H1 (cell line): ENCODE measurements at regions not wholly inside any gene's neighbourhood (a gene's known extent, or its start where the extent isn't known, plus 50 kb on each side); places are given as distances from the start of the nearest gene placed in this dataset.
"Not testable (repeated sequence)": the region's sequence is repeated elsewhere in the genome, so short reads cannot be mapped to it uniquely, and the experiment has no call there.

Experiments used
- CTCF ChIA-PET: fragments of 300-600 bp; sonication (Branson Sonifier 250); formaldehyde crosslinking; loops from one replicate; lab custom pipeline; 2021; ENCODE audit not compliant: partially characterized antibody; lab: Charles Lee
- POLR2A ChIA-PET: fragments of 300-600 bp; sonication (Branson Sonifier 250); formaldehyde crosslinking; loops from one replicate; lab custom pipeline; 2021; ENCODE audit warnings: inconsistent platforms; ENCODE audit not compliant: partially characterized antibody; lab: Charles Lee
- DNase-seq, 2 experiments: peaks; one replicate each; pipeline versions ENCODE4 v3.0.0 to v3.0.0-alpha.2; 2010 to 2022; ENCODE audit warnings: low spot score in 2 of 2, low read depth in 1 of 2, mixed read lengths in 1 of 2
- FAIRE-seq: peaks from 2 replicates; lab custom pipeline; 2011; peaks lifted over from hg19 to GRCh38; lab: Jason Lieb, UNC
- H2AFZ ChIP-seq: 2 replicates; pipeline ENCODE4 v1.8.1; 2012; ENCODE audit warnings: low read length, inconsistent platforms
- H2AK5ac ChIP-seq: 2 replicates; pipeline ENCODE4 v1.6.1; 2013; ENCODE audit warnings: low read depth, low read length
- H2BK120ac ChIP-seq: replicated peaks from 2 replicates; pipeline ENCODE3; 2013; ENCODE audit warnings: low read depth, low read length, inconsistent platforms
- H2BK12ac ChIP-seq: 2 replicates; pipeline ENCODE4 v1.6.1; 2013; ENCODE audit warnings: low read depth, low read length
- H2BK15ac ChIP-seq: 2 replicates; pipeline ENCODE4 v1.6.1; 2013; ENCODE audit warnings: low read length
- H2BK20ac ChIP-seq: 2 replicates; pipeline ENCODE4 v1.6.1; 2013; ENCODE audit warnings: low read length
- H2BK5ac ChIP-seq: 2 replicates; pipeline ENCODE4 v1.6.1; 2013; ENCODE audit warnings: low read depth, low read length
- H3K14ac ChIP-seq: 2 replicates; pipeline ENCODE4 v1.6.1; 2013; ENCODE audit warnings: inconsistent platforms; ENCODE audit not compliant: insufficient read length
- H3K18ac ChIP-seq: 2 replicates; pipeline ENCODE4 v1.6.1; 2013; ENCODE audit warnings: low read length; ENCODE audit errors: extremely low read depth
- H3K23ac ChIP-seq: 2 replicates; pipeline ENCODE4 v1.6.1; 2013; ENCODE audit warnings: inconsistent platforms; ENCODE audit not compliant: insufficient read length
- H3K23me2 ChIP-seq: 2 replicates; pipeline ENCODE4 v1.6.1; 2013; ENCODE audit warnings: low read depth, low read length
- H3K27ac ChIP-seq: 2 replicates; pipeline ENCODE4 v1.6.1; 2011; ENCODE audit warnings: low read depth, low read length, inconsistent platforms
- H3K27me3 ChIP-seq, 4 experiments: replicated peaks in 1 of 4; 1 replicate in 1 of 4; 2 replicates in 3 of 4; pipeline versions ENCODE4 v1.6.1 to v1.8.1; 2011 to 2013; ENCODE audit warnings: low read length in 3 of 4, mild to moderate bottlenecking in 3 of 4, inconsistent platforms in 2 of 4, mixed read lengths in 2 of 4, moderate library complexity in 1 of 4; ENCODE audit not compliant: control insufficient read depth in 3 of 4, insufficient read depth in 3 of 4; ENCODE audit errors: extremely low read depth in 1 of 4
- H3K36me3 ChIP-seq, 4 experiments: 2 replicates each; pipeline versions ENCODE4 v1.6.1 to v1.8.1; 2011 to 2013; ENCODE audit warnings: mild to moderate bottlenecking in 4 of 4, low read length in 3 of 4, moderate library complexity in 2 of 4, control low read depth in 1 of 4, inconsistent platforms in 1 of 4; ENCODE audit not compliant: insufficient read depth in 4 of 4, control insufficient read depth in 2 of 4
- H3K4ac ChIP-seq: replicated peaks from 2 replicates; pipeline ENCODE3; 2013; ENCODE audit warnings: low read length, low read depth, mixed read lengths, inconsistent platforms; ENCODE audit not compliant: insufficient read length
- H3K4me1 ChIP-seq, 4 experiments: replicated peaks in 1 of 4; 1 replicate in 1 of 4; 2 replicates in 3 of 4; pipeline versions ENCODE4 v1.6.1 to v1.8.1; 2011 to 2013; ENCODE audit warnings: low read length in 3 of 4, inconsistent platforms in 2 of 4, mixed read lengths in 1 of 4; ENCODE audit not compliant: insufficient read depth in 4 of 4, control insufficient read depth in 3 of 4
- H3K4me2 ChIP-seq, 2 experiments: 2 replicates each; pipeline versions ENCODE4 v1.6.1 to v1.8.1; 2011 to 2013; ENCODE audit warnings: low read depth in 2 of 2, low read length in 2 of 2, control low read depth in 1 of 2, inconsistent platforms in 1 of 2, mild to moderate bottlenecking in 1 of 2; ENCODE audit not compliant: insufficient read depth in 1 of 2
- H3K4me3 ChIP-seq, 4 experiments: fragments of 200-600, 300-600 bp in 1 of 4; sonication (generic), shearing (Covaris generic), sonication (Bioruptor Twin) in 1 of 4; 2 replicates each; pipeline versions ENCODE4 v1.5.1 to v1.8.1; 2011 to 2016; ENCODE audit warnings: low read length in 4 of 4, low read depth in 3 of 4, control low read depth in 2 of 4, inconsistent platforms in 2 of 4, mild to moderate bottlenecking in 2 of 4, mixed read lengths in 1 of 4, moderate library complexity in 1 of 4; ENCODE audit not compliant: insufficient read depth in 2 of 4; ENCODE audit errors: extremely low read depth in 1 of 4
- H3K56ac ChIP-seq: replicated peaks from 2 replicates; pipeline ENCODE3; 2013; ENCODE audit warnings: low read depth, mild to moderate bottlenecking, mixed read lengths, low read length, inconsistent platforms; ENCODE audit not compliant: insufficient read length
- H3K79me1 ChIP-seq: 2 replicates; pipeline ENCODE4 v1.6.1; 2013; ENCODE audit warnings: low read depth, low read length, control low read depth
- H3K79me2 ChIP-seq, 2 experiments: 2 replicates each; pipeline versions ENCODE4 v1.6.1 to v1.8.1; 2012 to 2013; ENCODE audit warnings: low read length in 2 of 2, mild to moderate bottlenecking in 2 of 2, inconsistent platforms in 1 of 2; ENCODE audit not compliant: insufficient read depth in 2 of 2, control insufficient read depth in 1 of 2
- H3K9ac ChIP-seq, 4 experiments: replicated peaks in 1 of 4; 1 replicate in 1 of 4; 2 replicates in 3 of 4; pipeline versions ENCODE4 v1.6.1 to v1.8.1; 2011 to 2013; ENCODE audit warnings: low read depth in 3 of 4, low read length in 3 of 4, control low read depth in 2 of 4, mild to moderate bottlenecking in 2 of 4, moderate library complexity in 2 of 4, inconsistent platforms in 1 of 4; ENCODE audit errors: extremely low read depth in 1 of 4
- H3K9me3 ChIP-seq, 2 experiments: 2 replicates each; pipeline versions ENCODE4 v1.6.1 to v1.8.1; 2012 to 2013; ENCODE audit warnings: mild to moderate bottlenecking in 2 of 2, moderate library complexity in 2 of 2, control low read depth in 1 of 2, inconsistent platforms in 1 of 2, low read depth in 1 of 2, low read length in 1 of 2, mixed read lengths in 1 of 2; ENCODE audit not compliant: insufficient read depth in 2 of 2
- H4K20me1 ChIP-seq, 2 experiments: replicated peaks in 1 of 2; 2 replicates each; pipeline versions ENCODE3 to v1.8.1; 2011 to 2013; ENCODE audit warnings: inconsistent platforms in 2 of 2, low read length in 2 of 2, mild to moderate bottlenecking in 1 of 2; ENCODE audit not compliant: insufficient read depth in 2 of 2, control insufficient read depth in 1 of 2
- H4K5ac ChIP-seq: 2 replicates; pipeline ENCODE4 v1.6.1; 2013; ENCODE audit warnings: low read length, low read depth, mixed read lengths, inconsistent platforms; ENCODE audit not compliant: insufficient read length
- H4K8ac ChIP-seq: 2 replicates; pipeline ENCODE4 v1.8.0; 2013; ENCODE audit warnings: mild to moderate bottlenecking, moderate library complexity, low read length, inconsistent platforms; ENCODE audit not compliant: insufficient read depth; ENCODE audit errors: extremely low read depth
- H4K91ac ChIP-seq: replicated peaks from 2 replicates; pipeline ENCODE3; 2013; ENCODE audit warnings: low read length, mixed read lengths, inconsistent platforms; ENCODE audit not compliant: insufficient read length
- WGBS, 2 experiments: shearing (Covaris generic) in 1 of 2; methylation state at CpG; one replicate each; pipeline versions ENCODE4 v1.1.6 to v1.1.7; 2013 to 2015; ENCODE audit warnings: low lambda C conversion rate in 2 of 2, mixed read lengths in 2 of 2, inconsistent platforms in 1 of 2, low coverage in 1 of 2, missing lambda C conversion rate in 1 of 2; ENCODE audit not compliant: insufficient replicate concordance in 2 of 2, insufficient coverage in 1 of 2, insufficient read length in 1 of 2; ENCODE audit errors: extremely low coverage in 1 of 2, missing lambda C conversion rate in 1 of 2; 5-methylcytosine and 5-hydroxymethylcytosine counted together

DNA sequence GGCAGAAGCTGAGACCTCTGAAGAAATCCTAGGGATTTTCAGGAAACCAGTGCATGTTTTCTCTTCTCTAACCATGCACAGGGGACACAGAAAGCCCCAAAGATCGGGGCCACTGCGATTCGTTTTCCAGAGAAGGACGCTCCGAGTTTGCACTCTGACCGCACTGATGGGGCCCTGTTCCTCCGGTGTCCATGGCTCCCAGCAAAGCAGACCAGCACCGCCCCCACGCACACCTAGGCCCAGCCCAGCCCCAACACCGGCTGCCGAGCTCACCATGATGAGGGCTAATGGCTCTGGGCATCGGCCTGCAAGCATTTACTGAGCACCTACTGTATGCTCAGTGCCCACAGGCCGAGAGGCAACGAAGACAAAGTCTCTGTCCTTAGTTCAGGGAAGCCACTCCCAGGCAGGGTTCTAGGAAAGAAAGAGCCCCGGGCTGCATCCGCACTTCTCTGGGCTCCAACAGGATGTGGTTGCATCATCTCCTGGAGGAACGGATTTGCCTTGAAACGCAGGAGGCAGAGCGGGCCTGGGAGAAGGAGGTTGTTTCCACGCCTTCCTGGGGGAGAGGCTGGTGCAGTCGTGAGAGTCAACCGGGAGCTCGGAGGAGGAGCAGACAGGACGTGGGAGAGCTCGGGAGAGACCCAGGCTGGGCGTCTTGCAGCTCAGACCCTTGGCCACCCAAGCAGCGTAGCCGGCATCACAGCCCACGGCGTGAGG lies 5460.9 kb upstream of the TPTE start:
- CTCF ChIA-PET, H4K91ac ChIP-seq, H3K79me1 ChIP-seq, H4K8ac ChIP-seq, H3K4me2 ChIP-seq, H2BK120ac ChIP-seq, H3K18ac ChIP-seq, H2BK20ac ChIP-seq, H2BK12ac ChIP-seq, H2BK5ac ChIP-seq, H2AFZ ChIP-seq, H3K36me3 ChIP-seq, H4K20me1 ChIP-seq, H3K14ac ChIP-seq, H3K56ac ChIP-seq, H3K9ac ChIP-seq, H3K79me2 ChIP-seq, H3K4me1 ChIP-seq, H3K4me3 ChIP-seq, H3K9me3 ChIP-seq, H3K27me3 ChIP-seq, H2BK15ac ChIP-seq, H3K23ac ChIP-seq, H2AK5ac ChIP-seq, DNase-seq, H3K23me2 ChIP-seq, FAIRE-seq, H3K4ac ChIP-seq, POLR2A ChIA-PET, H4K5ac ChIP-seq, H3K27ac ChIP-seq: not testable (repeated sequence)
- WGBS, 2 experiments: no CpG with 5 or more reads among the region's 30 CpGs

GRCh38 chr21:5064581-5065142 lies 5456.7 kb upstream of the TPTE start:
- H3K18ac ChIP-seq, DNase-seq, H3K56ac ChIP-seq, H3K27ac ChIP-seq, H3K4ac ChIP-seq, CTCF ChIA-PET, H3K79me1 ChIP-seq, H2AK5ac ChIP-seq, H3K4me2 ChIP-seq, H3K14ac ChIP-seq, H2AFZ ChIP-seq, H4K91ac ChIP-seq, H3K27me3 ChIP-seq, H4K8ac ChIP-seq, H2BK120ac ChIP-seq, H3K4me3 ChIP-seq, H3K9me3 ChIP-seq, H3K79me2 ChIP-seq, FAIRE-seq, H2BK20ac ChIP-seq, H3K23ac ChIP-seq, H3K36me3 ChIP-seq, H2BK5ac ChIP-seq, POLR2A ChIA-PET, H2BK15ac ChIP-seq, H4K5ac ChIP-seq, H3K4me1 ChIP-seq, H4K20me1 ChIP-seq, H2BK12ac ChIP-seq, H3K9ac ChIP-seq, H3K23me2 ChIP-seq: not testable (repeated sequence)
- 94% methylated on average over 7 of the region's 25 CpGs; no CpG with 5 or more reads in 1 of the 2 experiments for WGBS, 2 experiments
